ENCODE measurements at regions not wholly inside any gene's neighbourhood (a gene's known extent, or its start where the extent isn't known, plus 50 kb on each side); places are given as distances from the start of the nearest gene placed in this dataset.

DNA sequence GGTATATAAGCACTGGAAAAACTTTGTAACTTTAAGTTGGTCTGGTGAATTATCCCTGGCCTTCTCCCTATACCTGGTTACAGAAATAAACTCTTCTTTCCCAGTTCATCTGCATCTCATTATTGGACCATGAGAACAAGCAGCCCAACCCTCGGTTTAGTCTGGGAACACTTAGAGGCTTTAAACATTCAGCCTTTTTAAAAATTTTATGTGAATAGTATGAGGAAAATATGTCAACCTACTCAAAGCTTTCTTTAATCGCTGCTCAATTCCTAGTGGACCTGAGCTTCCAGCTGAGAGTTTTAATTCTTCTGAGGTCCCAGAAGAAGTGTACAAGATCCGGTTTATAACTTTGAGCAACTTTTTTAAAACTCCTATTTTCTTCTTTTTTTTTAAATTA, 358.6 kb upstream of the NOCT start:
- FAIRE-seq (no peak), DNase-seq (ENCODE audit: insufficient read length, low spot score) (no peak)
- TF ChIP-seq, protein P1, sequence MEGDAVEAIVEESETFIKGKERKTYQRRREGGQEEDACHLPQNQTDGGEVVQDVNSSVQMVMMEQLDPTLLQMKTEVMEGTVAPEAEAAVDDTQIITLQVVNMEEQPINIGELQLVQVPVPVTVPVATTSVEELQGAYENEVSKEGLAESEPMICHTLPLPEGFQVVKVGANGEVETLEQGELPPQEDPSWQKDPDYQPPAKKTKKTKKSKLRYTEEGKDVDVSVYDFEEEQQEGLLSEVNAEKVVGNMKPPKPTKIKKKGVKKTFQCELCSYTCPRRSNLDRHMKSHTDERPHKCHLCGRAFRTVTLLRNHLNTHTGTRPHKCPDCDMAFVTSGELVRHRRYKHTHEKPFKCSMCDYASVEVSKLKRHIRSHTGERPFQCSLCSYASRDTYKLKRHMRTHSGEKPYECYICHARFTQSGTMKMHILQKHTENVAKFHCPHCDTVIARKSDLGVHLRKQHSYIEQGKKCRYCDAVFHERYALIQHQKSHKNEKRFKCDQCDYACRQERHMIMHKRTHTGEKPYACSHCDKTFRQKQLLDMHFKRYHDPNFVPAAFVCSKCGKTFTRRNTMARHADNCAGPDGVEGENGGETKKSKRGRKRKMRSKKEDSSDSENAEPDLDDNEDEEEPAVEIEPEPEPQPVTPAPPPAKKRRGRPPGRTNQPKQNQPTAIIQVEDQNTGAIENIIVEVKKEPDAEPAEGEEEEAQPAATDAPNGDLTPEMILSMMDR (IDR thresholded peaks at IDR 0.05; ENCODE audit: insufficient read depth, missing control alignments) = no peak

DNA sequence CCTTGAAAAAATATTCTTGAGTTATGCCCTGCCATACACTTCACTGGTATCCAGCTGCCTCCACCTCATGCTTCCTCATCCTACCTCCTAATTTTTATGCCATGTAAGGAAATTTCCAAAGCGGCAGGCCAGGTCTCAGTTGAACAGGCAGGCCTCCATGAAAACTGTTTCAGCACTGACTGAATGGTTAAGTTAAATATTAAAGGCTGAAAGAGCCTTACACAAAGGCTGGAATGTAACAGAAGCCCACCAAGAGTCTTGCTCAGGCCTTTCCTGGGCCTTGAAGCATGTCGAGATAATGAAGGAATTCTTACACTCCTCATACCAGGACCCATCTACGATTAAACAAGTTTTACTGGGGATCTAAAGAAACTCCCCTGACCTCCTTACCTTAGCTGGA, 359.6 kb upstream of the NOCT start:
- no peak for DNase-seq (ENCODE audit: insufficient read length, low spot score)
- TF ChIP-seq, protein P1 (IDR thresholded peaks at IDR 0.05; ENCODE audit: insufficient read depth, missing control alignments) = no peak
- no peak for FAIRE-seq

DNA sequence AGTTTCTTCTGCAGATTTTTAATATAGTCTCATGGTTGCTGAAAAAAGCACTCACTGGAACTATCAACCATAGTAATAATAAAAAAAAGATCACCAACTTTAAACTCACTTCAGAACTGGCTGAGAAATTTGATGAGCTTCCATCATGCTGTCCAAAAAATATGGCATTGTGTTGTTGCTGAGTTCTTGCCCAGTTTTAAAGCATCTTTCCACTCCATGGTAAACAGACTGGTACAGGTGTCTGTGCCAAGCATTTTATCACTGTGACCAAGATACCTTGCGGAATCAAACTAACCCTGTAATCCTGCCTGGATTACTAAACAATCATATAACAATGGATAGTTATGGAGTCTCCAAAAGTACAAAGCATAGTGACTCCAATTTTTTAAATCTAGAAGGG, 360.3 kb upstream of the NOCT start:
- FAIRE-seq = no peak
- TF ChIP-seq, protein P1 (IDR thresholded peaks at IDR 0.05; ENCODE audit: insufficient read depth, missing control alignments) = no peak
- no peak for DNase-seq (ENCODE audit: insufficient read length, low spot score)

DNA sequence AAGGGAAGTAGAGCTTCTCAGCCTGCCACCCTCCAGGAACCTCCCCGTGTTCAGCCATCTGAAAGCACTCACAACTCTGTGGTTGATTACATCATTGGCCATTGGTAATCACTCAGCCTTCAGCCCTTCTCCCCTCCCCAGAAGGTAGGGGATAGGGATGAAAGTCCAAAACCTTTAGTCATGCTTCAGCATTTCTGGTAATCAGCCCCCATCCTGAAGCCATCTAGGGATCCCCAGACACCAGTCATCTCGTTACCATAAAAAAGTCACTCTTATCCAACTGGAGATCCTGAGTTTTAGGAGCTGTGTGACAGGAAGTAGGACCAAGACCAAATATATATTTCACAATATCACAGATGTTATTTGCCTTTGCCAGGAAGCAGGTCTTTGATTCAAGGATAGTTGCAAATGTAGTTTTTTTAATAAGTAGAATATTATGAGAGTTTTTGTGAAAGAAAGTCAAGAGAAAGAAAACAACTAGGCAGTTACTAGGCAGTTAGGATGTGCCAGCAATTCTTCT, 364.6 kb upstream of the NOCT start:
- TF ChIP-seq, protein P1 (IDR thresholded peaks at IDR 0.05; ENCODE audit: insufficient read depth, missing control alignments) = no peak
- no peak for DNase-seq (ENCODE audit: insufficient read length, low spot score)
- no peak for FAIRE-seq

DNA sequence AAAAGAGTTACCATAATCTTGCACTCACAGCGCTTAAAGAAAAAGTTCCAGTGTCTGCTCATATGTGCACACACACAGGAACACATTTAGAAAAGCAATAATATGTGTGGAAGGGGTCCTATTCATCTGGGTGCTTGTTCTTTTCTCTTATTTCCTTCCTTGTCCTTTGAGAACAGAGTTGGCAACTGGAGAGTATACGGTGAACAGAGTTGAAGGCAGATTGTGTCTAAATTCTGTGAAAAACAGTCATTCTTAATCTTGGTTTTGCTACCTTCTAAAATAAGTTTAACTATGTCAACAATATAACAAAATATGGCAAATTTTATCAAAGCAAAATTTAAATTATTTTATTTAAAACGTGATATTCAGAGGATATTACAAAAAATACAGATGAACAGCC, 365.1 kb upstream of the NOCT start:
- DNase-seq (ENCODE audit: insufficient read length, low spot score) (no peak), FAIRE-seq (no peak)
- TF ChIP-seq, protein P1 (IDR thresholded peaks at IDR 0.05; ENCODE audit: insufficient read depth, missing control alignments) = no peak

DNA sequence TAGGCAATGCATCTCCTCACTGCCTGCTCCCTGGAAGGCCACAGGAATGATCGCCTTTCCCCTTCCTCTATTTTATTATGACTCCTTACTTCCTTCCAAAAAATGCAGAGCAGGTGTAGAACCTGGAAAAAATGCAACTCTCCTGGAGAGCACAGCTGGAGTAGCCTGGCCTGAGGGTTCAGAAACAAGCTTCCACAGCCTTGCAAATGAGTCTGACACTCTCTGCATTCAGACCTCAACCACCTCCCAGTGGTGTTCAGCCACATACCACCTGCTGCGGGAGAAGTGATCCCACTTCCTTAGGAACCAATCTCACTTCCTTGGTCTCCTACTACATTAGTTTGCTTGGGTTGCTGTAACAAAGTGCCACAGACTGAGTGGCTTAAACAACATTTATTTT, 368.1 kb upstream of the NOCT start:
- TF ChIP-seq, protein P1 (IDR thresholded peaks at IDR 0.05; ENCODE audit: insufficient read depth, missing control alignments) = no peak
- FAIRE-seq (no peak), DNase-seq (ENCODE audit: insufficient read length, low spot score) (no peak)

DNA sequence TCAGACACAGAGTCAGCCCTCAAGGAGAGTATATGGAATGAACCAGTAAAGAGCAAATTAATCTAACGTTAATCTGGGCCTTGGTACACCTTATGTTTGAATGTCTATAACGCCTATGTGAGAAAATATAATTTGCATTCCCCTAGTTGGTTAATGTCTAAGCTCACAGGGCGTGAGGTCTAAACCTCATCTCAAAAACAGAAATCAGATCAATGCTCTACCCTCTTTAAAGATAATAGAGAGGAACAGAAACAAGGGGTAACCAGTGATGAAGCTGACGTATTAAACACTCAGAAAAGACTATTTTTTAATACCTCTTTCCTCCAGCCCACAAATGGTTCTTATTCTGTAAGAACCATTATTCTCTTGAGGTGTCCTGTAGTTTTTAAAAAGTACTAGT, 369.2 kb upstream of the NOCT start:
- TF ChIP-seq, protein P1 (IDR thresholded peaks at IDR 0.05; ENCODE audit: insufficient read depth, missing control alignments) = no peak
- FAIRE-seq (no peak), DNase-seq (ENCODE audit: insufficient read length, low spot score) (no peak)
